Natural killer cell (primary cell): ENCODE measurements at regions not wholly inside any gene's neighbourhood (a gene's known extent, or its start where the extent isn't known, plus 50 kb on each side); places are given as distances from the start of the nearest gene placed in this dataset.

ENCODE experiments used
- ATAC-seq, 3 donors: fragments of 150-1000 bp in 2 of 3; fragments of 200-7000 bp in 1 of 3; cut with Tn5 transposase; 1 replicate in 1 of 3; 2 replicates in 2 of 3; pipeline ENCODE4 v1.10.0; 2021; ENCODE audit warnings: mild to moderate bottlenecking in 2 of 3, moderate library complexity in 2 of 3
- DNase-seq, 2 donors: peaks; one replicate each; pipeline versions ENCODE4 v3.0.0 to v3.0.0-alpha.2; 2013 to 2021; ENCODE audit warnings: mixed read lengths in 1 of 2
- H3K27ac ChIP-seq: one replicate; pipeline ENCODE4 v1.5.1; 2013; ENCODE audit warnings: mild to moderate bottlenecking, low read length
- H3K27me3 ChIP-seq: one replicate; pipeline ENCODE4 v1.6.1; 2013; ENCODE audit warnings: low read length; ENCODE audit not compliant: control insufficient read depth, insufficient read depth
- H3K36me3 ChIP-seq: one replicate; pipeline ENCODE4 v1.6.1; 2013; ENCODE audit warnings: low read length; ENCODE audit not compliant: control insufficient read depth, insufficient read depth
- H3K4me1 ChIP-seq: one replicate; pipeline ENCODE4 v1.6.1; 2013; ENCODE audit warnings: low read length; ENCODE audit not compliant: control insufficient read depth, insufficient read depth
- H3K4me3 ChIP-seq: one replicate; pipeline ENCODE4 v1.5.1; 2013; ENCODE audit warnings: low read length
- H3K9me3 ChIP-seq: one replicate; pipeline ENCODE4 v1.6.1; 2013; ENCODE audit warnings: low read length; ENCODE audit not compliant: control insufficient read depth, insufficient read depth
- H3K27ac Mint-ChIP-seq, 2 donors: one replicate each; pipeline ENCODE4 v1.8.0; 2022; ENCODE audit warnings: mild to moderate bottlenecking in 2 of 2, mixed read lengths in 2 of 2, moderate library complexity in 1 of 2
- H3K27me3 Mint-ChIP-seq, 2 donors: one replicate each; pipeline ENCODE4 v1.8.0; 2022; ENCODE audit warnings: low read depth in 2 of 2, mixed read lengths in 2 of 2
- H3K36me3 Mint-ChIP-seq: one replicate; pipeline ENCODE4 v1.8.0; 2022; ENCODE audit warnings: mixed read lengths
- H3K4me1 Mint-ChIP-seq, 2 donors: one replicate each; pipeline ENCODE4 v1.8.0; 2022; ENCODE audit warnings: mixed read lengths in 2 of 2
- H3K4me3 Mint-ChIP-seq: one replicate; pipeline ENCODE4 v1.8.0; 2022; ENCODE audit warnings: mild to moderate bottlenecking, moderate library complexity, mixed read lengths
- H3K9me3 Mint-ChIP-seq, 2 donors: one replicate each; pipeline ENCODE4 v1.8.0; 2022; ENCODE audit warnings: mixed read lengths in 2 of 2
- CTCF ChIP-seq: fragments of 200-600 bp; IDR thresholded peaks from one replicate; pipeline ENCODE4 v1.8.0; 2022; ENCODE audit warnings: antibody characterized with exemption
- WGBS: methylation state at CpG from one replicate; pipeline ENCODE4 v1.1.7; 2013; ENCODE audit warnings: missing lambda C conversion rate; ENCODE audit not compliant: insufficient coverage; 5-methylcytosine and 5-hydroxymethylcytosine counted together
- intact Hi-C: fragments of 100-400 bp; cut with micrococcal nuclease; formaldehyde crosslinking; loops from one replicate; pipeline ENCODE4 v1.14.2; 2022

GRCh38 chr16:17768257-17768656 is 297.5 kb upstream of the XYLT1 start:
- Histone ChIP-seq H3K4me3 (no peak overlapping the region), H3K4me1 (no peaks in the 10 kb centered on the region), H3K36me3 (no peaks in the 10 kb centered on the region), H3K9me3 (no peaks in the 10 kb centered on the region), H3K27ac (no peak overlapping the region), H3K27me3 (no peaks in the 10 kb centered on the region)
- no peak for ATAC-seq
- peaks cover 0 to 33% of the 10 kb centered on the region in 2 donors for H3K27me3 Mint-ChIP-seq
- peaks cover 0 to 2% of the 10 kb centered on the region in 2 donors for H3K9me3 Mint-ChIP-seq
- H3K27ac Mint-ChIP-seq = no peak overlapping the region
- H3K4me1 Mint-ChIP-seq = no peaks in the 10 kb centered on the region
- 64% methylated on average over 1 of the region's 1 CpG for WGBS
- no peak for DNase-seq
- no peak for TF ChIP-seq CTCF
- no peak overlapping the region for H3K4me3 Mint-ChIP-seq
- intact Hi-C loops = no loop called here
- H3K36me3 Mint-ChIP-seq = no peaks in the 10 kb centered on the region

- Mint-ChIP-seq H3K27me3 (peaks cover 0 to 45% of the 10 kb centered on the region in 2 donors), H3K36me3 (no peaks in the 10 kb centered on the region), H3K9me3 (peaks cover 0 to 2% of the 10 kb centered on the region in 2 donors), H3K4me3 (no peak overlapping the region), H3K27ac (no peak overlapping the region), H3K4me1 (no peaks in the 10 kb centered on the region)
- 83% methylated on average over 2 of the region's 2 CpGs for WGBS
- H3K27me3 ChIP-seq = no peaks in the 10 kb centered on the region
- H3K27ac ChIP-seq = no peak overlapping the region
- H3K36me3 ChIP-seq = no peaks in the 10 kb centered on the region
- TF ChIP-seq CTCF = no peak
- intact Hi-C loops = no loop called here
- no peak overlapping the region for H3K4me3 ChIP-seq
- H3K4me1 ChIP-seq = no peaks in the 10 kb centered on the region
- no peaks in the 10 kb centered on the region for H3K9me3 ChIP-seq
- ATAC-seq (no peak), DNase-seq (no peak)
Observed at GRCh38 chr16:17766012-17766411, 295.3 kb upstream of the XYLT1 start.

- no peak for TF ChIP-seq CTCF
- 90% methylated on average over 8 of the region's 9 CpGs for WGBS
- Mint-ChIP-seq H3K4me1 (no peaks in the 10 kb centered on the region), H3K9me3 (no peaks in the 10 kb centered on the region), H3K36me3 (no peaks in the 10 kb centered on the region), H3K4me3 (no peak overlapping the region), H3K27ac (no peak overlapping the region), H3K27me3 (peaks cover 0 to 33% of the 10 kb centered on the region in 2 donors)
- Histone ChIP-seq H3K4me1 (no peaks in the 10 kb centered on the region), H3K36me3 (no peaks in the 10 kb centered on the region), H3K9me3 (no peaks in the 10 kb centered on the region), H3K27me3 (no peaks in the 10 kb centered on the region), H3K27ac (no peak overlapping the region), H3K4me3 (no peak overlapping the region)
- DNase-seq (no peak), ATAC-seq (no peak)
- intact Hi-C loops = no loop called here
Observed at GRCh38 chr16:17759451-17760390, 289.0 kb upstream of the XYLT1 start.
